Esophagus muscularis mucosa (tissue), 3 donors: ENCODE measurements at regions not wholly inside any gene's neighbourhood (a gene's known extent, or its start where the extent isn't known, plus 50 kb on each side); places are given as distances from the start of the nearest gene placed in this dataset.

ENCODE experiments used
- CTCF ChIP-seq, 3 experiments: fragments of 200-600 bp in 2 of 3; fragments of 450-650 bp in 1 of 3; sonication (generic) in 2 of 3; IDR thresholded peaks; one replicate each; pipeline ENCODE4 v1.5.1; 2017 to 2019; ENCODE audit warnings: antibody characterized with exemption in 3 of 3, mild to moderate bottlenecking in 2 of 3, moderate library complexity in 1 of 3
- POLR2AphosphoS5 ChIP-seq, 2 donors: sonication (generic); formaldehyde crosslinking; IDR thresholded peaks; one replicate each; pipeline ENCODE4 v1.6.1; 2017; ENCODE audit warnings: antibody characterized with exemption in 2 of 2

GRCh38 chr12:75660805-75661404 is 149.5 kb upstream of the KRR1 start:
- TF ChIP-seq CTCF (IDR thresholded peaks at IDR 0.05), result no peak
- TF ChIP-seq POLR2AphosphoS5 (IDR thresholded peaks at IDR 0.05), result no peak
